Neural cell (in vitro differentiated cells): ENCODE measurements at regions not wholly inside any gene's neighbourhood (a gene's known extent, or its start where the extent isn't known, plus 50 kb on each side); places are given as distances from the start of the nearest gene placed in this dataset.

ENCODE experiments used
- H2AFZ ChIP-seq: fragments of 200-600, 300-800 bp; sonication (generic), shearing (Covaris generic); 2 replicates; pipeline ENCODE4 v1.6.0; 2014; ENCODE audit warnings: low read depth, mild to moderate bottlenecking, antibody characterized with exemption, low read length, moderate library complexity
- H3F3A ChIP-seq: fragments of 200-600 bp; shearing (Covaris generic); 2 replicates; pipeline ENCODE4 v1.6.1; 2016; ENCODE audit warnings: mild to moderate bottlenecking, moderate library complexity, mixed read lengths, antibody characterized with exemption, low read length; ENCODE audit not compliant: insufficient read depth, poor library complexity, severe bottlenecking
- H3K27ac ChIP-seq: fragments of 200-600, 300-800 bp; sonication (generic), shearing (Covaris generic); 2 replicates; pipeline ENCODE4 v1.5.1; 2014; ENCODE audit warnings: mild to moderate bottlenecking, low read length, moderate library complexity
- H3K27me3 ChIP-seq: fragments of 300-800, 200-600 bp; sonication (generic), shearing (Covaris generic); 2 replicates; pipeline ENCODE4 v1.6.0; 2014; ENCODE audit warnings: mild to moderate bottlenecking, low read depth, low read length, moderate library complexity; ENCODE audit not compliant: insufficient read depth
- H3K36me3 ChIP-seq: fragments of 300-800, 200-600 bp; sonication (generic), shearing (Covaris generic); 2 replicates; pipeline ENCODE4 v1.5.1; 2014; ENCODE audit warnings: mild to moderate bottlenecking, antibody characterized with exemption, low read length, moderate library complexity; ENCODE audit not compliant: insufficient read depth
- H3K4me2 ChIP-seq: fragments of 300-800, 200-600 bp; sonication (generic), shearing (Covaris generic); 2 replicates; pipeline ENCODE4 v1.6.0; 2014; ENCODE audit warnings: mild to moderate bottlenecking, low read length
- H3K4me3 ChIP-seq: fragments of 300-800, 200-600 bp; sonication (generic), shearing (Covaris generic); 2 replicates; pipeline ENCODE4 v1.5.1; 2014; ENCODE audit warnings: mild to moderate bottlenecking, low read length, moderate library complexity
- H3K79me2 ChIP-seq: fragments of 200-600 bp; shearing (Covaris generic); replicated peaks from 2 replicates; pipeline ENCODE4 v1.6.0; 2014; ENCODE audit warnings: mild to moderate bottlenecking, low read length, moderate library complexity; ENCODE audit not compliant: insufficient read depth
- H3K9ac ChIP-seq: fragments of 300-800, 200-600 bp; sonication (generic), shearing (Covaris generic); 2 replicates; pipeline ENCODE4 v1.6.1; 2016; ENCODE audit warnings: mild to moderate bottlenecking, low read length, mixed read lengths
- H3K9me2 ChIP-seq: fragments of 200-600 bp; shearing (Covaris generic); 2 replicates; pipeline ENCODE4 v1.6.1; 2016; ENCODE audit warnings: mild to moderate bottlenecking, low read length, mixed read lengths; ENCODE audit not compliant: insufficient read depth
- H3K9me3 ChIP-seq: fragments of 200-600, 300-800 bp; sonication (generic), shearing (Covaris generic); 2 replicates; pipeline ENCODE4 v1.6.1; 2016; ENCODE audit warnings: mild to moderate bottlenecking, mixed run types, low read length, moderate library complexity, mixed read lengths
- H4K20me1 ChIP-seq: fragments of 200-600 bp; shearing (Covaris generic); 2 replicates; pipeline ENCODE4 v1.6.1; 2016; ENCODE audit warnings: mild to moderate bottlenecking, mixed run types; ENCODE audit not compliant: insufficient read depth
- CTCF ChIP-seq: fragments of 450-650 bp; IDR thresholded peaks from 2 replicates; pipeline ENCODE4 v1.5.1; 2014; ENCODE audit warnings: antibody characterized with exemption, mild to moderate bottlenecking, moderate library complexity; ENCODE audit not compliant: poor library complexity, severe bottlenecking
- EP300 ChIP-seq: fragments of 450-650 bp; conservative IDR thresholded peaks from 2 replicates; pipeline ENCODE4 v1.6.1; 2014; ENCODE audit warnings: antibody characterized with exemption, mild to moderate bottlenecking, moderate library complexity; ENCODE audit not compliant: poor library complexity, severe bottlenecking
- EZH2 ChIP-seq: fragments of 200-600, 300-800 bp; shearing (Covaris generic), sonication (generic); IDR thresholded peaks from 2 replicates; pipeline ENCODE4 v1.6.1; 2014; ENCODE audit warnings: antibody characterized with exemption, low read length, borderline replicate concordance, mild to moderate bottlenecking; ENCODE audit not compliant: insufficient read depth, poor library complexity, severe bottlenecking
- MXI1 ChIP-seq: fragments of 450-650 bp; conservative IDR thresholded peaks from 2 replicates; pipeline ENCODE4 v1.6.1; 2014; ENCODE audit warnings: antibody characterized with exemption, mild to moderate bottlenecking; ENCODE audit not compliant: poor library complexity, severe bottlenecking
- POLR2AphosphoS5 ChIP-seq: IDR thresholded peaks from 2 replicates; pipeline ENCODE4 v1.6.1; 2012
- RAD21 ChIP-seq: fragments of 450-650 bp; conservative IDR thresholded peaks from 2 replicates; pipeline ENCODE4 v1.6.1; 2014; ENCODE audit warnings: antibody characterized with exemption, mild to moderate bottlenecking, moderate library complexity
- REST ChIP-seq: IDR thresholded peaks from 2 replicates; pipeline ENCODE4 v1.6.1; 2012; ENCODE audit warnings: borderline replicate concordance
- SMC3 ChIP-seq: fragments of 450-650 bp; conservative IDR thresholded peaks from 2 replicates; pipeline ENCODE4 v1.6.1; 2014; ENCODE audit warnings: antibody characterized with exemption, mild to moderate bottlenecking, moderate library complexity; ENCODE audit not compliant: poor library complexity
- TAF1 ChIP-seq: IDR thresholded peaks from 2 replicates; pipeline ENCODE4 v1.6.1; 2012; ENCODE audit warnings: low read depth

GRCh38 chr3:176183181-176183580 is 1014.1 kb downstream of the TBL1XR1 start:
- Histone ChIP-seq H3K9ac (no peak overlapping the region), H3K4me3 (no peak overlapping the region), H3F3A (no peaks in the 10 kb centered on the region), H3K36me3 (no peaks in the 10 kb centered on the region), H3K9me3 (no peaks in the 10 kb centered on the region), H2AFZ (no peak overlapping the region), H3K4me2 (no peak overlapping the region), H3K27ac (no peak overlapping the region), H3K27me3 (no peaks in the 10 kb centered on the region), H3K9me2 (no peaks in the 10 kb centered on the region), H4K20me1 (no peaks in the 10 kb centered on the region), H3K79me2 (no peaks in the 10 kb centered on the region)
- TF ChIP-seq TAF1 (no peak), POLR2AphosphoS5 (no peak), SMC3 (no peak), CTCF (no peak), MXI1 (no peak), EP300 (no peak), EZH2 (no peak), REST (no peak), RAD21 (no peak)

- Histone ChIP-seq H3K4me3 (no peak overlapping the region), H3K27ac (no peak overlapping the region), H3K9ac (no peak overlapping the region), H3K36me3 (no peaks in the 10 kb centered on the region), H4K20me1 (no peaks in the 10 kb centered on the region), H3K79me2 (no peaks in the 10 kb centered on the region), H2AFZ (no peak overlapping the region), H3K4me2 (no peak overlapping the region), H3K27me3 (no peaks in the 10 kb centered on the region), H3F3A (no peaks in the 10 kb centered on the region), H3K9me2 (no peaks in the 10 kb centered on the region), H3K9me3 (no peaks in the 10 kb centered on the region)
- TF ChIP-seq POLR2AphosphoS5 (no peak), TAF1 (no peak), CTCF (no peak), EP300 (no peak), MXI1 (no peak), RAD21 (no peak), SMC3 (no peak), REST (no peak), EZH2 (no peak)
Observed at GRCh38 chr3:176174060-176174459, 1023.2 kb downstream of the TBL1XR1 start.
